ENCODE measurements at regions not wholly inside any gene's neighbourhood (a gene's known extent, or its start where the extent isn't known, plus 50 kb on each side); places are given as distances from the start of the nearest gene placed in this dataset.

DNA sequence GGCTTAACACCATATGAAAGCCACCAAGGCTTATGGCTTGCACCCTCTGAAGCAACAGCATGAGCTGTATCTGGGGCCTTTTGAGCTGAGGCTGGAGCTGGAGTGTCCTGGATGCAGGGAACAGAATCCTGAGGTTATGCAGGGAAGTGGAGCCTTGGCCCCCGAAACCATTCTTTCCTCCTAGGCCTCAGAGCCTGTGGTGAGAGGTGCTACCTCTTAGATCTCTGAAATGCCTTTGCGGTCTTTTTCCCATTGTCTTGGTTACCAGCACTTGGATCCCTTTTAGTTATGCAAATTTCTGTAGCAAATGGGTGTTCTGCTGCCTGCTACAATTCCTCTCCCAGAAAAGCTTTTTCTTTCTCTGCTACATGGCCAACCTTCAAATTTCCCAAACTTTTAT, 72.7 kb upstream of the CLPB start:
- TF ChIP-seq CTCF (IDR thresholded peaks at IDR 0.05) (no peak), POLR2A (IDR thresholded peaks at IDR 0.05) (no peak), EP300 (IDR thresholded peaks at IDR 0.05) (no peak), POLR2AphosphoS5 (IDR thresholded peaks at IDR 0.05) (no peak)
